IPS DF 4.7 (cell line): ENCODE measurements at regions not wholly inside any gene's neighbourhood (a gene's known extent, or its start where the extent isn't known, plus 50 kb on each side); places are given as distances from the start of the nearest gene placed in this dataset.

Experiments used
- DNase-seq: peaks from one replicate; pipeline ENCODE4 v3.0.0-alpha.2; 2013; ENCODE audit warnings: low spot score; ENCODE audit errors: extremely low read depth

- no peak for DNase-seq
Measured at GRCh38 chr18:32621034-32621433, 150.4 kb upstream of the GAREM1 start.

- no peak for DNase-seq
Measured at GRCh38 chr18:32618546-32618945, 147.9 kb upstream of the GAREM1 start.

- DNase-seq = no peak
Measured at GRCh38 chr18:32613821-32614220, 143.1 kb upstream of the GAREM1 start.

- DNase-seq = no peak
Measured at GRCh38 chr18:32612651-32613050, 142.0 kb upstream of the GAREM1 start.

- DNase-seq = no peak
Measured at GRCh38 chr18:32610176-32610575, 139.5 kb upstream of the GAREM1 start.

- DNase-seq = no peak
Measured at GRCh38 chr18:32607816-32608215, 137.1 kb upstream of the GAREM1 start.

- DNase-seq = no peak
Measured at GRCh38 chr18:32598144-32598543, 127.5 kb upstream of the GAREM1 start.

- DNase-seq = no peak
Measured at GRCh38 chr18:32596501-32596900, 125.8 kb upstream of the GAREM1 start.

GRCh38 chr18:32595832-32596231, 125.2 kb upstream of the GAREM1 start:
- no peak for DNase-seq

GRCh38 chr18:32588191-32588590, 117.5 kb upstream of the GAREM1 start:
- no peak for DNase-seq

- no peak for DNase-seq
Measured at GRCh38 chr18:32583431-32583830, 112.7 kb upstream of the GAREM1 start.

GRCh38 chr18:32582455-32582854, 111.8 kb upstream of the GAREM1 start:
- no peak for DNase-seq

- no peak for DNase-seq
Measured at GRCh38 chr18:32577561-32577960, 106.9 kb upstream of the GAREM1 start.

GRCh38 chr18:32576296-32576916, 105.7 kb upstream of the GAREM1 start:
- no peak for DNase-seq

GRCh38 chr18:32566960-32567359, 96.3 kb upstream of the GAREM1 start:
- no peak for DNase-seq

- no peak for DNase-seq
Measured at GRCh38 chr18:32553640-32554365, 83.1 kb upstream of the GAREM1 start.

- DNase-seq = no peak
Measured at GRCh38 chr18:32553174-32553573, 82.5 kb upstream of the GAREM1 start.

GRCh38 chr18:32552421-32553030, 81.8 kb upstream of the GAREM1 start:
- DNase-seq = peak; percentile 72

- peak; percentile 51 for DNase-seq
Measured at GRCh38 chr18:32550963-32551362, 80.3 kb upstream of the GAREM1 start.

GRCh38 chr18:32549248-32550110, 78.8 kb upstream of the GAREM1 start:
- DNase-seq = no peak

GRCh38 chr18:32548688-32549087, 78.0 kb upstream of the GAREM1 start:
- no peak for DNase-seq

- no peak for DNase-seq
Measured at GRCh38 chr18:32545631-32546030, 74.9 kb upstream of the GAREM1 start.
